ENCODE measurements at regions not wholly inside any gene's neighbourhood (a gene's known extent, or its start where the extent isn't known, plus 50 kb on each side); places are given as distances from the start of the nearest gene placed in this dataset.

- no peaks in the 10 kb centered on the region for H3K4me1 Mint-ChIP-seq
- no peaks in the 10 kb centered on the region for H3K9me3 ChIP-seq (replicated peaks in 1 of 2; ENCODE audit: control insufficient read depth in 1 of 2, insufficient read depth in 1 of 2, low read length in 2 of 2)
- H4K20me1 ChIP-seq (ENCODE audit: insufficient read depth, low read length): no peaks in the 10 kb centered on the region
- H3K36me3 Mint-ChIP-seq: no peaks in the 10 kb centered on the region
- H3K27me3 Mint-ChIP-seq (ENCODE audit: low read depth in 3 of 3): no peaks in the 10 kb centered on the region
- no peak overlapping the region for H3K4me2 ChIP-seq (replicated peaks; ENCODE audit: extremely low read depth, low read length, poor library complexity, severe bottlenecking)
- DNase-seq: no peak
- no peaks in the 10 kb centered on the region for H3K27me3 ChIP-seq (ENCODE audit: control insufficient read depth in 2 of 2, insufficient read depth in 2 of 2, low read length in 2 of 2)
- no peak for TF ChIP-seq CTCF (IDR thresholded peaks at IDR 0.05)
- H3K9ac ChIP-seq (ENCODE audit: insufficient read depth, low read length, poor library complexity, severe bottlenecking): no peak overlapping the region
- no peaks in the 10 kb centered on the region for H3K36me3 ChIP-seq (replicated peaks in 1 of 2; ENCODE audit: control insufficient read depth in 1 of 2, insufficient read depth in 2 of 2, low read length in 2 of 2)
- no peak overlapping the region for H2AFZ ChIP-seq (ENCODE audit: insufficient read depth, low read depth, low read length, poor library complexity, severe bottlenecking)
- H3K4me1 ChIP-seq (ENCODE audit: control insufficient read depth in 1 of 2, insufficient read depth in 2 of 2, low read length in 2 of 2): no peaks in the 10 kb centered on the region
- H3K9me3 Mint-ChIP-seq: peaks cover 0 to 2% (median 0%) of the 10 kb centered on the region in 7 donors
- H3K79me2 ChIP-seq (ENCODE audit: insufficient read depth, low read length): no peaks in the 10 kb centered on the region
- intact Hi-C loops (cut with micrococcal nuclease): no loop called here
- WGBS (ENCODE audit: insufficient coverage): no CpG with 5 or more reads among the region's 3 CpGs
- H3K4me3 ChIP-seq (replicated peaks in 1 of 3; ENCODE audit: low read depth in 2 of 3, low read length in 3 of 3): no peak overlapping the region
- no peak overlapping the region for H3K27ac ChIP-seq (ENCODE audit: low read depth in 1 of 2, low read length in 2 of 2)
- no peak overlapping the region for H3K4me3 Mint-ChIP-seq
- no peak overlapping the region for H3K27ac Mint-ChIP-seq
These were observed 475.3 kb upstream of the ADGRL2 start for GRCh38 chr1:81325397-81325796.

GRCh38 chr1:81323862-81324261 is 476.9 kb upstream of the ADGRL2 start:
- H3K36me3 ChIP-seq (replicated peaks in 1 of 2; ENCODE audit: control insufficient read depth in 1 of 2, insufficient read depth in 2 of 2, low read length in 2 of 2): no peaks in the 10 kb centered on the region
- intact Hi-C loops (cut with micrococcal nuclease): no loop called here
- Mint-ChIP-seq H3K27ac (no peak overlapping the region), H3K27me3 (ENCODE audit: low read depth in 3 of 3) (no peaks in the 10 kb centered on the region), H3K4me1 (no peaks in the 10 kb centered on the region), H3K36me3 (no peaks in the 10 kb centered on the region), H3K9me3 (peaks cover 0 to 4% (median 2%) of the 10 kb centered on the region in 7 donors), H3K4me3 (no peak overlapping the region)
- no peak overlapping the region for H3K4me3 ChIP-seq (replicated peaks in 1 of 3; ENCODE audit: low read depth in 2 of 3, low read length in 3 of 3)
- H3K79me2 ChIP-seq (ENCODE audit: insufficient read depth, low read length): no peaks in the 10 kb centered on the region
- no peaks in the 10 kb centered on the region for H3K4me1 ChIP-seq (ENCODE audit: control insufficient read depth in 1 of 2, insufficient read depth in 2 of 2, low read length in 2 of 2)
- no peak overlapping the region for H3K4me2 ChIP-seq (replicated peaks; ENCODE audit: extremely low read depth, low read length, poor library complexity, severe bottlenecking)
- no peak for TF ChIP-seq CTCF (IDR thresholded peaks at IDR 0.05)
- H2AFZ ChIP-seq (ENCODE audit: insufficient read depth, low read depth, low read length, poor library complexity, severe bottlenecking): no peak overlapping the region
- no peak for DNase-seq
- no peak overlapping the region for H3K9ac ChIP-seq (ENCODE audit: insufficient read depth, low read length, poor library complexity, severe bottlenecking)
- H3K27me3 ChIP-seq (ENCODE audit: control insufficient read depth in 2 of 2, insufficient read depth in 2 of 2, low read length in 2 of 2): no peaks in the 10 kb centered on the region
- H3K9me3 ChIP-seq (replicated peaks in 1 of 2; ENCODE audit: control insufficient read depth in 1 of 2, insufficient read depth in 1 of 2, low read length in 2 of 2): no peaks in the 10 kb centered on the region
- no peaks in the 10 kb centered on the region for H4K20me1 ChIP-seq (ENCODE audit: insufficient read depth, low read length)
- 94% methylated on average over 4 of the region's 5 CpGs for WGBS (ENCODE audit: insufficient coverage)
- H3K27ac ChIP-seq (ENCODE audit: low read depth in 1 of 2, low read length in 2 of 2): no peak overlapping the region
